ENCODE measurements at regions not wholly inside any gene's neighbourhood (a gene's known extent, or its start where the extent isn't known, plus 50 kb on each side); places are given as distances from the start of the nearest gene placed in this dataset.

DNA sequence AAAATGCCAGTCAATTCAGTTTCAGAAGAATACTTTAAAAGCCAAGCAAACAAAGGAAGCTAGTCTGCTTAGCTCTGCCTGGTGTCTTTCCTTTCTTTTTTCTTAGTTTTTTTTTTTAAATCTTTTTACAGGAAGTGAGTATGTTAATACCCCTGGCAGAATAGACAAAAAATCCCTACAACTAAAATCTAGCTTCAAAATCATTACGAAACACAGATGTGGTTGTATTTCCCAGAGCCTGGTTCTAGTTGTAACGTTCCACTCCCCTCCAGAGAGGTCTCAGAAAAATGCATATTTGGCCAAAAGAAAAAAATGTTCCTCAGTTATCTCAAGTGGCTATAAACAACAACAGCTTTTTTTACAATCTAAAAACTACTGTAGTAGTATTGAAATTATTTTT lies 202.1 kb upstream of the RND3 start:
- DNase-seq (ENCODE audit: extremely low read depth, low read depth) = no peak
- TF ChIP-seq, protein P1, sequence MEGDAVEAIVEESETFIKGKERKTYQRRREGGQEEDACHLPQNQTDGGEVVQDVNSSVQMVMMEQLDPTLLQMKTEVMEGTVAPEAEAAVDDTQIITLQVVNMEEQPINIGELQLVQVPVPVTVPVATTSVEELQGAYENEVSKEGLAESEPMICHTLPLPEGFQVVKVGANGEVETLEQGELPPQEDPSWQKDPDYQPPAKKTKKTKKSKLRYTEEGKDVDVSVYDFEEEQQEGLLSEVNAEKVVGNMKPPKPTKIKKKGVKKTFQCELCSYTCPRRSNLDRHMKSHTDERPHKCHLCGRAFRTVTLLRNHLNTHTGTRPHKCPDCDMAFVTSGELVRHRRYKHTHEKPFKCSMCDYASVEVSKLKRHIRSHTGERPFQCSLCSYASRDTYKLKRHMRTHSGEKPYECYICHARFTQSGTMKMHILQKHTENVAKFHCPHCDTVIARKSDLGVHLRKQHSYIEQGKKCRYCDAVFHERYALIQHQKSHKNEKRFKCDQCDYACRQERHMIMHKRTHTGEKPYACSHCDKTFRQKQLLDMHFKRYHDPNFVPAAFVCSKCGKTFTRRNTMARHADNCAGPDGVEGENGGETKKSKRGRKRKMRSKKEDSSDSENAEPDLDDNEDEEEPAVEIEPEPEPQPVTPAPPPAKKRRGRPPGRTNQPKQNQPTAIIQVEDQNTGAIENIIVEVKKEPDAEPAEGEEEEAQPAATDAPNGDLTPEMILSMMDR (IDR thresholded peaks at IDR 0.05; ENCODE audit: low read depth, low read length, missing control alignments) = no peak
- H3K4me3 ChIP-seq (replicated peaks; ENCODE audit: low read depth, low read length) = no peak overlapping the region

DNA sequence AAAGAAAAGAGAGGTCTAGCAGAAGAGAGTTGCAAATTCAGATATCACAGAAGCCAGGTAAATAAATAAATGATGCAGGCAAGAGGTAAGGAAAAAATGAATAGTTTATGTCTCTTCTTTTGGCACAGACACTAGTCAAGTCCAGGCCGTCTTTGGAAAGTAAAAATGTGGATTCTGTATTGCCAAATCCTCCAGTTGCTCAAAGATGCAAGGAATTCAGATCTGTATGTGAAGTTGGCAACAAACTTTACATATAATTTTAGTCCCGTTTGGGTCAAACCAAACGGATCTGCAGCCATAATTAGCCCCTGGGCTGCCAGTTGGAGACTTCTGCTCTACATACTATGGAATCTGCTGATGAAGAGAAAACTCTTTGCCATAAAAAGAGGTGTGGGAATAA lies 200.5 kb upstream of the RND3 start:
- no peak for DNase-seq (ENCODE audit: extremely low read depth, low read depth)
- H3K4me3 ChIP-seq (replicated peaks; ENCODE audit: low read depth, low read length) = no peak overlapping the region
- TF ChIP-seq, protein P1 (IDR thresholded peaks at IDR 0.05; ENCODE audit: low read depth, low read length, missing control alignments) = no peak

DNA sequence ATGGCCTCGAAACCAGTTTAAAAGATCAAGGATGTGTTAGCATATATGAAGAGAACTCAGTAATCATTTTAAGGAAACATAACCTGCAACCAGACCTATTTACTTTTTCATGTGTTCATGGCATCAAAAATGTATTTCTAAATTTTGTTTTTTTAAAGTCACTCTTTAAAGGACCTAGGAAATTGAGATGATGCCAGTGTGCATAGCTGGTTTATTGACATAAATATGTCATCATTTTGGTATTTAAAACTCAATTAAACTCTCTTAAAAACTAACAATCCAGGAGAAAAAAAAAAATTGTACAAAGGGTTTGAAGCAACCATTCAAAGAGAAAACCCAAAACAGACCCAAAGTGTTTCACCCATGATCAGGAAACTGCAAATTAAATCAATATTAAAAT lies 198.9 kb upstream of the RND3 start:
- H3K4me3 ChIP-seq (replicated peaks; ENCODE audit: low read depth, low read length) = no peak overlapping the region
- DNase-seq (ENCODE audit: extremely low read depth, low read depth) = no peak
- TF ChIP-seq, protein P1 (IDR thresholded peaks at IDR 0.05; ENCODE audit: low read depth, low read length, missing control alignments) = no peak

DNA sequence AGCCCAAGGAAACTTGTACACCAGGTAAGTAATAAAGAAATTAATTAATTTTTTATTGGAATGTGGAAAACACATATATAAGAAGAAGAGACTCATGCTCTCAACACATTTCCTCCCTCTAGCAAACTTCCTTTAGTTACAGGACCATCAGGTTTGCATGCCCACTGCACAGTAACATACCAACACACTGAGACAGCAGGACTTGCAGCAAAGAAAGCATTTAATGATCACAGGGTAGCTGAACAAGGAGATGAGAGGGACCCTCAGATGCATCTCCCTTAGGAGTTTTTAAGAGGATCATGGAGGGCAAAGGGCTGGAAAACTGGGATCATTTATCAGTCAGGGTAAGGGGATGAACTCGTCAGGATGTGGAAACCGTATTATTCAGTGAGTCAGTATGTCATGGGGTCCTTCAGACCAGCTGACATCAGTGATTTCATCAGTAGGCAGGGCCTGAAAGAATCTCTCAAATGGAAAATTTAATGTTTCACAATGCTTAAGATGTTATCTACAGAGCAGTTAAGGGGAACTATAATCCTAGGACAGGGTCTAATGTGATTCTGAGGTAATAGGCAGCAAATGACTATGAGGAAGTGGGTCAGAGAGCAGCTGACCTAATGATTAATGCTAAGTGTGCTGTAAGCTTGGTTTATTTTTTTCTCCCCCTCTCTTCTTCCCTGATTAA lies 193.8 kb upstream of the RND3 start:
- TF ChIP-seq, protein P1 (IDR thresholded peaks at IDR 0.05; ENCODE audit: low read depth, low read length, missing control alignments) = no peak
- peak; percentile 78 for DNase-seq (ENCODE audit: extremely low read depth, low read depth)

DNA sequence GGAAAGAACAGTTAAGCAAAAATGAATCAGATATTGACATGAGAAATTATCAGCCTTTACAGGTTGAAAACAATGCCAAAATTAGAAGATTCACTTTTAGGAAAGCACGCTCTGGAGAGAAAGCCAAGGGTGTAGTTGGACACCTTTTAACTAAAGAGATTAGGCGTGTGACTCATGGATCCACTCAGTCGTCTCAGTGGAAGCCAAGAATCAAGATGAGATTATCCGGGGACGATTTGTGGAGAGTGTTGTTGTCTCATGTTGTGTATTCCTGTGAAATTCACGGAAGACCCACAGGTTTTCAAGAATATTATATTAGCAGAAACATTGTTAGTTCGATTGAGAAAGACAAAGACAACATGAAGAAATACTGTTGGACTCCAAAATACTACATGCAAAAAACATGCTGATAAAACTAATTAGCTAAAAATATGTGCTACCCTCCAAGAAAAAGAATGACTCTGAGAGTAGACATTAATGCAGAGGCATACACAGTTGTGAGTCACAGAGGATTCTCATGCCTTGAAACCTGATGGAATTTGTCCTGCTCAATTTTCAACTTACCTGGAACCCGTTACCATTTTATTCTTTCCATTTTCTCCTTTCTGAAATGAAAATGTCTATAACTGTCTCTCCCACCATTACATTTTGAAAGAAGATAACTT lies 192.1 kb upstream of the RND3 start:
- no peak overlapping the region for H3K4me3 ChIP-seq (replicated peaks; ENCODE audit: low read depth, low read length)
- no peak for DNase-seq (ENCODE audit: extremely low read depth, low read depth)
- TF ChIP-seq, protein P1 (IDR thresholded peaks at IDR 0.05; ENCODE audit: low read depth, low read length, missing control alignments) = no peak

More for the DNA sequence above, 193.8 kb upstream of the RND3 start:
- H3K4me3 ChIP-seq (replicated peaks; ENCODE audit: low read depth, low read length) = no peak overlapping the region

DNA sequence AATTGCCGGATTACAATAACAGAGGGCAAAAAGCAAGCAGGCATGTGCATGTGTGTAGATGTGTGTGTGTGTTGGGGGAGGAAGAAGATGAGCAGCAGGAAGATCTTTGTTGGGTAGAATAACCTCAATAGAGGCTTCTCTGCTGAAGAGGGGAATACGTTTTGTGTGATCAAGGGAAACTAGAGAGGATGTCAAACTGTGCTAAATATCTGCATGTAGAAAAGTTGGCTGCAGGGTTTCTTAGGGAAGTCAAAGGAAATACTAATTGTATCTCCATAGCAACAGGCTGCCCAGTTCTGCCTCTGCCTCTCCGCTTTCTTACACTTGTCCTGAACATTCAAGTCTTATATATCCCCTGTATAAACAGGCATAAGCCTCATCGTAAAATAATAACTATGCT lies 190.1 kb upstream of the RND3 start:
- no peak for DNase-seq (ENCODE audit: extremely low read depth, low read depth)
- TF ChIP-seq, protein P1 (IDR thresholded peaks at IDR 0.05; ENCODE audit: low read depth, low read length, missing control alignments) = no peak
- no peak overlapping the region for H3K4me3 ChIP-seq (replicated peaks; ENCODE audit: low read depth, low read length)
